ENCODE measurements at regions not wholly inside any gene's neighbourhood (a gene's known extent, or its start where the extent isn't known, plus 50 kb on each side); places are given as distances from the start of the nearest gene placed in this dataset.

- TF ChIP-seq CTCF (IDR thresholded peaks at IDR 0.05), result no peak
- TF ChIP-seq POLR2A (IDR thresholded peaks at IDR 0.05), result no peak
Observed at GRCh38 chr3:73729969-73730440, 105.3 kb upstream of the PDZRN3 start.

Measured in vagina (tissue), 2 donors.